SK-N-SH treated with all-trans-retinoic acid at 6 μM for 48 hours (cell line): ENCODE measurements at regions not wholly inside any gene's neighbourhood (a gene's known extent, or its start where the extent isn't known, plus 50 kb on each side); places are given as distances from the start of the nearest gene placed in this dataset.

Experiments used
- ATAC-seq: fragments of 200-7000 bp; cut with Tn5 transposase; 3 replicates; pipeline ENCODE4 v1.9.1; 2020; ENCODE audit warnings: mild to moderate bottlenecking, moderate library complexity
- ARNTL ChIP-seq: fragments of 450-650 bp; formaldehyde crosslinking; IDR thresholded peaks from 2 replicates; pipeline ENCODE4 v1.5.0; 2020; ENCODE audit warnings: low read depth, mild to moderate bottlenecking, moderate library complexity, borderline replicate concordance
- BACH2 ChIP-seq: fragments of 250-450 bp; sonication (Bioruptor Pico); IDR thresholded peaks from 2 replicates; pipeline ENCODE4 v1.9.0; 2021; ENCODE audit warnings: mild to moderate bottlenecking, borderline replicate concordance
- CSDC2 ChIP-seq: fragments of 250-450 bp; sonication (Bioruptor Pico); IDR thresholded peaks from 2 replicates; pipeline ENCODE4 v1.5.0; 2020; ENCODE audit warnings: mild to moderate bottlenecking, moderate library complexity
- ESRRG ChIP-seq: fragments of 250-450 bp; sonication (Bioruptor Pico); IDR thresholded peaks from 2 replicates; pipeline ENCODE4 v1.6.1; 2021; ENCODE audit warnings: mild to moderate bottlenecking
- GLIS3 ChIP-seq: fragments of 250-450 bp; sonication (Bioruptor Pico); IDR thresholded peaks from 2 replicates; pipeline ENCODE4 v1.5.0; 2020; ENCODE audit warnings: mild to moderate bottlenecking, moderate library complexity
- ISL1 ChIP-seq: fragments of 250-450 bp; sonication (Bioruptor Pico); IDR thresholded peaks from 2 replicates; pipeline ENCODE4 v2.1.2; 2022; ENCODE audit warnings: mild to moderate bottlenecking, moderate library complexity
- PPARA ChIP-seq: fragments of 250-450 bp; sonication (Bioruptor Pico); IDR thresholded peaks from 2 replicates; pipeline ENCODE4 v1.5.0; 2020; ENCODE audit warnings: mild to moderate bottlenecking, borderline replicate concordance
- RARB ChIP-seq: fragments of 250-450 bp; sonication (Bioruptor Pico); IDR thresholded peaks from 2 replicates; pipeline ENCODE4 v1.8.0; 2021; ENCODE audit warnings: mild to moderate bottlenecking, moderate library complexity
- SNAI2 ChIP-seq: fragments of 250-450 bp; sonication (Bioruptor Pico); IDR thresholded peaks from 2 replicates; pipeline ENCODE4 v1.5.0; 2020; ENCODE audit warnings: mild to moderate bottlenecking, moderate library complexity
- TCF4 ChIP-seq: fragments of 250-450 bp; sonication (Bioruptor Pico); IDR thresholded peaks from 2 replicates; pipeline ENCODE4 v1.8.0; 2021; ENCODE audit warnings: mild to moderate bottlenecking, moderate library complexity, borderline replicate concordance
- TOX ChIP-seq: fragments of 250-450 bp; sonication (Bioruptor Pico); IDR thresholded peaks from 2 replicates; pipeline ENCODE4 v1.8.0; 2021; ENCODE audit warnings: mild to moderate bottlenecking, moderate library complexity, borderline replicate concordance
- ZFP3 ChIP-seq: fragments of 250-450 bp; sonication (Bioruptor Pico); IDR thresholded peaks from 2 replicates; pipeline ENCODE4 v1.5.0; 2020; ENCODE audit warnings: mild to moderate bottlenecking, moderate library complexity
- ZFP30 ChIP-seq: fragments of 450-650 bp; formaldehyde crosslinking; IDR thresholded peaks from 2 replicates; pipeline ENCODE4 v1.5.0; 2022; ENCODE audit warnings: mild to moderate bottlenecking, moderate library complexity
- ZNF565 ChIP-seq: fragments of 450-650 bp; formaldehyde crosslinking; conservative IDR thresholded peaks from 2 replicates; pipeline ENCODE4 v1.5.0; 2020; ENCODE audit warnings: low read depth, mild to moderate bottlenecking, moderate library complexity
- ZNF70 ChIP-seq: fragments of 450-650 bp; formaldehyde crosslinking; IDR thresholded peaks from 2 replicates; pipeline ENCODE4 v1.5.0; 2020; ENCODE audit warnings: mild to moderate bottlenecking, moderate library complexity
- ZNF8 ChIP-seq: fragments of 450-650 bp; formaldehyde crosslinking; IDR thresholded peaks from 2 replicates; pipeline ENCODE4 v1.5.0; 2020; ENCODE audit warnings: mild to moderate bottlenecking, moderate library complexity
- TF ChIP-seq, protein P1 (sequence below): fragments of 250-450 bp; sonication (Bioruptor Pico); IDR thresholded peaks from 2 replicates; pipeline ENCODE4 v1.5.0; 2020; ENCODE audit warnings: mild to moderate bottlenecking, moderate library complexity
- TF ChIP-seq, protein P2 (sequence below): fragments of 250-450 bp; sonication (Bioruptor Pico); IDR thresholded peaks from 2 replicates; pipeline ENCODE4 v1.5.1; 2020; ENCODE audit warnings: low read depth, mild to moderate bottlenecking, moderate library complexity
- TF ChIP-seq, protein P3 (sequence below): fragments of 250-450 bp; sonication (Bioruptor Pico); IDR thresholded peaks from 2 replicates; pipeline ENCODE4 v1.8.0; 2021; ENCODE audit warnings: low read depth, mild to moderate bottlenecking, moderate library complexity, borderline replicate concordance
- TF ChIP-seq, protein P4 (sequence below): fragments of 250-450 bp; sonication (Bioruptor Pico); IDR thresholded peaks from 2 replicates; pipeline ENCODE4 v1.8.0; 2020; ENCODE audit warnings: mild to moderate bottlenecking, moderate library complexity, borderline replicate concordance
- TF ChIP-seq, protein P5 (sequence below): fragments of 250-450 bp; sonication (Bioruptor Pico); IDR thresholded peaks from 2 replicates; pipeline ENCODE4 v1.5.1; 2021; ENCODE audit warnings: mild to moderate bottlenecking, moderate library complexity

DNA sequence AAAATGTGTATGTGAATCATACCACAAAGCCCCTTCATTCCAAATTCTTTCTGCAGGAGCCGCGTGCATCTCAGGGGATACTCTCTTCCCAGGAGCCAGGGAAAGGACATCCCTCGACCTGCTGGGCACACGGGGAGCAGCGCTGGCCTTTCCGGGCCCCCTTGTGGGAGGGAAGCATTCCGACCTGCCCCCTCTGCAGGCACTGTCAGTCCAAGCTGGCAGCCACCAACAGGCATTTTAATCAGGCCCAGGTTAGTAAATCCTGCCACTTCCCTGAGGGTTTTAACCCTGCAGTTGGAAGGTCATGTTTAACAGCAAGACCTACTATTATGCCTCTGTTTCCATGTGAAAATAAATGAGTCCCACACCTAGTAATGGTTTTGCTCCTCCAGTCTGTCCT is 391.5 kb downstream of the SHANK2 start:
- ATAC-seq: no peak
- no peak for TF ChIP-seq PPARA
- TF ChIP-seq ARNTL (CRISPR knock-in tag): no peak

DNA sequence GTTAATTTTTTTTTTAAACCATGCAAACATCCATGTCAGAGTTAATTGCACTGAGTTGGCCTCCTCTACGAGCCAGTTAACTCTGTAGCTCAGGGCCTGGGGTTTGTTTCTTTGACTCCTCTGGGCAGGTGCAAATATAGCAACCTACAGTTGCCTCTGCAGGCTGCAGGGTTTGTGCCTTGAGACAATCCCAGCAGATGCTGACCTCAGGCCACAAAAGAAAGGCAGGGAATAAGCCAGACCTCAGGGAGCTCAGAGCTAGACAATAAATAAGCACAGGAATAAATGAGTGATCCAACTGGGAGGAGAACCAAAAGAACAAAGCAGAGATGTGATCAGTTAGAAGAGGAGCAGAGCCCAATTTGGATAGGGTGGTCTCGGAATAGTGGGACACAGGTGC is 390.8 kb downstream of the SHANK2 start:
- TF ChIP-seq TOX (CRISPR knock-in tag) (no peak), ZFP30 (CRISPR knock-in tag) (no peak), ARNTL (CRISPR knock-in tag) (no peak), BACH2 (no peak), ZFP3 (no peak), SNAI2 (CRISPR knock-in tag) (no peak), ISL1 (CRISPR knock-in tag) (no peak), ZNF8 (CRISPR knock-in tag) (no peak), ZNF70 (CRISPR knock-in tag) (no peak), GLIS3 (CRISPR knock-in tag) (no peak), TCF4 (CRISPR knock-in tag) (no peak), ESRRG (no peak), PPARA (no peak), RARB (no peak), CSDC2 (CRISPR knock-in tag) (no peak)
- TF ChIP-seq, protein P1, sequence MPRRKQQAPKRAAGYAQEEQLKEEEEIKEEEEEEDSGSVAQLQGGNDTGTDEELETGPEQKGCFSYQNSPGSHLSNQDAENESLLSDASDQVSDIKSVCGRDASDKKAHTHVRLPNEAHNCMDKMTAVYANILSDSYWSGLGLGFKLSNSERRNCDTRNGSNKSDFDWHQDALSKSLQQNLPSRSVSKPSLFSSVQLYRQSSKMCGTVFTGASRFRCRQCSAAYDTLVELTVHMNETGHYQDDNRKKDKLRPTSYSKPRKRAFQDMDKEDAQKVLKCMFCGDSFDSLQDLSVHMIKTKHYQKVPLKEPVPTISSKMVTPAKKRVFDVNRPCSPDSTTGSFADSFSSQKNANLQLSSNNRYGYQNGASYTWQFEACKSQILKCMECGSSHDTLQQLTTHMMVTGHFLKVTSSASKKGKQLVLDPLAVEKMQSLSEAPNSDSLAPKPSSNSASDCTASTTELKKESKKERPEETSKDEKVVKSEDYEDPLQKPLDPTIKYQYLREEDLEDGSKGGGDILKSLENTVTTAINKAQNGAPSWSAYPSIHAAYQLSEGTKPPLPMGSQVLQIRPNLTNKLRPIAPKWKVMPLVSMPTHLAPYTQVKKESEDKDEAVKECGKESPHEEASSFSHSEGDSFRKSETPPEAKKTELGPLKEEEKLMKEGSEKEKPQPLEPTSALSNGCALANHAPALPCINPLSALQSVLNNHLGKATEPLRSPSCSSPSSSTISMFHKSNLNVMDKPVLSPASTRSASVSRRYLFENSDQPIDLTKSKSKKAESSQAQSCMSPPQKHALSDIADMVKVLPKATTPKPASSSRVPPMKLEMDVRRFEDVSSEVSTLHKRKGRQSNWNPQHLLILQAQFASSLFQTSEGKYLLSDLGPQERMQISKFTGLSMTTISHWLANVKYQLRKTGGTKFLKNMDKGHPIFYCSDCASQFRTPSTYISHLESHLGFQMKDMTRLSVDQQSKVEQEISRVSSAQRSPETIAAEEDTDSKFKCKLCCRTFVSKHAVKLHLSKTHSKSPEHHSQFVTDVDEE: no peak
- TF ChIP-seq, protein P2, sequence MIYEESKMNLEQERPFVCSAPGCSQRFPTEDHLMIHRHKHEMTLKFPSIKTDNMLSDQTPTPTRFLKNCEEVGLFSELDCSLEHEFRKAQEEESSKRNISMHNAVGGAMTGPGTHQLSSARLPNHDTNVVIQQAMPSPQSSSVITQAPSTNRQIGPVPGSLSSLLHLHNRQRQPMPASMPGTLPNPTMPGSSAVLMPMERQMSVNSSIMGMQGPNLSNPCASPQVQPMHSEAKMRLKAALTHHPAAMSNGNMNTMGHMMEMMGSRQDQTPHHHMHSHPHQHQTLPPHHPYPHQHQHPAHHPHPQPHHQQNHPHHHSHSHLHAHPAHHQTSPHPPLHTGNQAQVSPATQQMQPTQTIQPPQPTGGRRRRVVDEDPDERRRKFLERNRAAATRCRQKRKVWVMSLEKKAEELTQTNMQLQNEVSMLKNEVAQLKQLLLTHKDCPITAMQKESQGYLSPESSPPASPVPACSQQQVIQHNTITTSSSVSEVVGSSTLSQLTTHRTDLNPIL: no peak
- TF ChIP-seq, protein P3, sequence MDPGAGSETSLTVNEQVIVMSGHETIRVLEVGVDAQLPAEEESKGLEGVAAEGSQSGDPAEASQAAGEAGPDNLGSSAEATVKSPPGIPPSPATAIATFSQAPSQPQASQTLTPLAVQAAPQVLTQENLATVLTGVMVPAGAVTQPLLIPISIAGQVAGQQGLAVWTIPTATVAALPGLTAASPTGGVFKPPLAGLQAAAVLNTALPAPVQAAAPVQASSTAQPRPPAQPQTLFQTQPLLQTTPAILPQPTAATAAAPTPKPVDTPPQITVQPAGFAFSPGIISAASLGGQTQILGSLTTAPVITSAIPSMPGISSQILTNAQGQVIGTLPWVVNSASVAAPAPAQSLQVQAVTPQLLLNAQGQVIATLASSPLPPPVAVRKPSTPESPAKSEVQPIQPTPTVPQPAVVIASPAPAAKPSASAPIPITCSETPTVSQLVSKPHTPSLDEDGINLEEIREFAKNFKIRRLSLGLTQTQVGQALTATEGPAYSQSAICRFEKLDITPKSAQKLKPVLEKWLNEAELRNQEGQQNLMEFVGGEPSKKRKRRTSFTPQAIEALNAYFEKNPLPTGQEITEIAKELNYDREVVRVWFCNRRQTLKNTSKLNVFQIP (CRISPR knock-in tag): no peak
- TF ChIP-seq, protein P4, sequence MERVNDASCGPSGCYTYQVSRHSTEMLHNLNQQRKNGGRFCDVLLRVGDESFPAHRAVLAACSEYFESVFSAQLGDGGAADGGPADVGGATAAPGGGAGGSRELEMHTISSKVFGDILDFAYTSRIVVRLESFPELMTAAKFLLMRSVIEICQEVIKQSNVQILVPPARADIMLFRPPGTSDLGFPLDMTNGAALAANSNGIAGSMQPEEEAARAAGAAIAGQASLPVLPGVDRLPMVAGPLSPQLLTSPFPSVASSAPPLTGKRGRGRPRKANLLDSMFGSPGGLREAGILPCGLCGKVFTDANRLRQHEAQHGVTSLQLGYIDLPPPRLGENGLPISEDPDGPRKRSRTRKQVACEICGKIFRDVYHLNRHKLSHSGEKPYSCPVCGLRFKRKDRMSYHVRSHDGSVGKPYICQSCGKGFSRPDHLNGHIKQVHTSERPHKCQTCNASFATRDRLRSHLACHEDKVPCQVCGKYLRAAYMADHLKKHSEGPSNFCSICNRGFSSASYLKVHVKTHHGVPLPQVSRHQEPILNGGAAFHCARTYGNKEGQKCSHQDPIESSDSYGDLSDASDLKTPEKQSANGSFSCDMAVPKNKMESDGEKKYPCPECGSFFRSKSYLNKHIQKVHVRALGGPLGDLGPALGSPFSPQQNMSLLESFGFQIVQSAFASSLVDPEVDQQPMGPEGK (CRISPR knock-in tag): no peak
- TF ChIP-seq, protein P5, sequence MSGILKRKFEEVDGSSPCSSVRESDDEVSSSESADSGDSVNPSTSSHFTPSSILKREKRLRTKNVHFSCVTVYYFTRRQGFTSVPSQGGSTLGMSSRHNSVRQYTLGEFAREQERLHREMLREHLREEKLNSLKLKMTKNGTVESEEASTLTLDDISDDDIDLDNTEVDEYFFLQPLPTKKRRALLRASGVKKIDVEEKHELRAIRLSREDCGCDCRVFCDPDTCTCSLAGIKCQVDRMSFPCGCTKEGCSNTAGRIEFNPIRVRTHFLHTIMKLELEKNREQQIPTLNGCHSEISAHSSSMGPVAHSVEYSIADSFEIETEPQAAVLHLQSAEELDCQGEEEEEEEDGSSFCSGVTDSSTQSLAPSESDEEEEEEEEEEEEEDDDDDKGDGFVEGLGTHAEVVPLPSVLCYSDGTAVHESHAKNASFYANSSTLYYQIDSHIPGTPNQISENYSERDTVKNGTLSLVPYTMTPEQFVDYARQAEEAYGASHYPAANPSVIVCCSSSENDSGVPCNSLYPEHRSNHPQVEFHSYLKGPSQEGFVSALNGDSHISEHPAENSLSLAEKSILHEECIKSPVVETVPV (CRISPR knock-in tag): no peak
- ATAC-seq: no peak

DNA sequence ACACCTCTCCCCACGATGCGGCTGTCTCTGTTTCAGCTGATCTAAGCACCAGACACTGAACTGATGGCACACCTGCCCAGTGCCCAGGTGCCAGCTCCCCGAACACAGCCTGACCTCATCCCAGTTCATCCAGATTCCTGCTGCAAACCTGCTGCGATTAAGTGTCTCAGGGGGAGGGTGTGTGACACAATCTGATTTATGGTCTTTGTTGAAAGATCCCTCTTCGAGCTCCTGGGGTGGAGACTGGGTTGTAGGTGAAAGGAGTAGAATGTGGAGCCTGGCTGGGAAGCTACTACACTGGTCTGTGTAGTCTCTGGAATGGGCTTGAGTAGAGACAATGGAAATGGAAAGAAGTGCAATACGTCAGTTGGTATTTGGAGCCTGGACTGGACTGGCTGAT is 390.3 kb downstream of the SHANK2 start:
- no peak for ATAC-seq
- TF ChIP-seq ZNF8 (CRISPR knock-in tag): no peak

DNA sequence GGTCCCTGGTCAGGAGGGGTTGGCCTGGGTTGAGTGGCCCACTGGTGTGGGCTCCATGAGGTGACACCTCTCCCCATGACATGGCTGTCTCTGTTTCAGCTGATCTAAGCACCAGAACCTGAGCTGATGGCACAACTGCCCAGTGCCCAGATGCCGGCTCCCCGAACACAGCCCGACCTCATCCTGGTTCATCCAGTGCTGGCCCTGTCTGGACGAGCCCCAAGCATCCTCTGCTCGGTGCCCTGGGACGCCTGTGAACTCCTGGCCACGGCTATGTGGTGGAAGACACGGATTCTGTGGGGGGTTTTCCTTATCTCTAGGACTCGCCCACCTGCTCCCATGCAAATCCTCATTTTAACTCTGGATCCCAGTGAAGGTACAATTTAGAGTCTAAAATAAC is 389.2 kb downstream of the SHANK2 start:
- TF ChIP-seq TCF4 (CRISPR knock-in tag): no peak
- no peak for TF ChIP-seq ZNF70 (CRISPR knock-in tag)
- TF ChIP-seq SNAI2 (CRISPR knock-in tag): no peak
- TF ChIP-seq ZNF565 (CRISPR knock-in tag): no peak
- no peak for TF ChIP-seq ZFP30 (CRISPR knock-in tag)
- TF ChIP-seq, protein P1: no peak
- TF ChIP-seq ISL1 (CRISPR knock-in tag): no peak
- TF ChIP-seq PPARA: no peak
- no peak for TF ChIP-seq ZNF8 (CRISPR knock-in tag)
- no peak for TF ChIP-seq ESRRG
- TF ChIP-seq, protein P2: no peak
- TF ChIP-seq, protein P4 (CRISPR knock-in tag): no peak
- TF ChIP-seq, all 23 proteins: peak for 0
- ATAC-seq: no peak
